Ishikawa (cell line): ENCODE measurements at regions not wholly inside any gene's neighbourhood (a gene's known extent, or its start where the extent isn't known, plus 50 kb on each side); places are given as distances from the start of the nearest gene placed in this dataset.

Experiments used
- CEBPB ChIP-seq: IDR thresholded peaks from 2 replicates; pipeline ENCODE4 v1.6.1; 2012
- CREB1 ChIP-seq: IDR thresholded peaks from 2 replicates; pipeline ENCODE4 v1.6.1; 2012; ENCODE audit warnings: low read depth
- EGR1 ChIP-seq: IDR thresholded peaks from 2 replicates; pipeline ENCODE4 v1.6.1; 2012
- EP300 ChIP-seq: IDR thresholded peaks from 2 replicates; pipeline ENCODE4 v1.6.1; 2012; ENCODE audit warnings: borderline replicate concordance
- FOXM1 ChIP-seq: IDR thresholded peaks from 2 replicates; pipeline ENCODE4 v1.6.1; 2012; ENCODE audit warnings: low read depth, borderline replicate concordance
- MAX ChIP-seq: IDR thresholded peaks from 2 replicates; pipeline ENCODE4 v1.6.1; 2012
- NFIC ChIP-seq: IDR thresholded peaks from 2 replicates; pipeline ENCODE4 v1.6.1; 2012
- RAD21 ChIP-seq: IDR thresholded peaks from 2 replicates; pipeline ENCODE4 v1.6.1; 2012; ENCODE audit warnings: low read depth
- REST ChIP-seq: IDR thresholded peaks from 2 replicates; pipeline ENCODE4 v1.6.1; 2012; ENCODE audit warnings: low read depth, mild to moderate bottlenecking
- TAF1 ChIP-seq: IDR thresholded peaks from 2 replicates; pipeline ENCODE4 v1.6.1; 2012; ENCODE audit warnings: low read depth, mild to moderate bottlenecking
- TCF12 ChIP-seq: IDR thresholded peaks from 2 replicates; pipeline ENCODE4 v1.6.1; 2012; ENCODE audit warnings: low read depth
- TEAD4 ChIP-seq: IDR thresholded peaks from 2 replicates; pipeline ENCODE4 v1.6.1; 2012
- YY1 ChIP-seq: IDR thresholded peaks from 2 replicates; pipeline ENCODE4 v1.6.1; 2012; ENCODE audit warnings: low read depth
- ZBTB7A ChIP-seq: IDR thresholded peaks from 2 replicates; pipeline ENCODE4 v1.6.1; 2012; ENCODE audit warnings: low read depth
- TF ChIP-seq, protein P1 (sequence below): IDR thresholded peaks from 2 replicates; pipeline ENCODE4 v1.6.1; 2012

- TF ChIP-seq TAF1 (no peak), EGR1 (no peak), MAX (no peak), YY1 (no peak), TCF12 (no peak), ZBTB7A (no peak), RAD21 (no peak), NFIC (no peak), FOXM1 (no peak), CREB1 (no peak)
- TF ChIP-seq, protein P1, sequence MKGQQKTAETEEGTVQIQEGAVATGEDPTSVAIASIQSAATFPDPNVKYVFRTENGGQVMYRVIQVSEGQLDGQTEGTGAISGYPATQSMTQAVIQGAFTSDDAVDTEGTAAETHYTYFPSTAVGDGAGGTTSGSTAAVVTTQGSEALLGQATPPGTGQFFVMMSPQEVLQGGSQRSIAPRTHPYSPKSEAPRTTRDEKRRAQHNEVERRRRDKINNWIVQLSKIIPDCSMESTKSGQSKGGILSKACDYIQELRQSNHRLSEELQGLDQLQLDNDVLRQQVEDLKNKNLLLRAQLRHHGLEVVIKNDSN, result no peak
Observed at GRCh38 chrX:10938365-10938923, 172.7 kb upstream of the HCCS start.

GRCh38 chrX:10939424-10939823 is 171.7 kb upstream of the HCCS start:
- no peak for TF ChIP-seq CEBPB
- TF ChIP-seq EP300, result no peak
- no peak for TF ChIP-seq YY1
- no peak for TF ChIP-seq ZBTB7A
- TF ChIP-seq REST, result no peak
- TF ChIP-seq CREB1, result no peak
- no peak for TF ChIP-seq FOXM1
- TF ChIP-seq NFIC, result no peak
- TF ChIP-seq, protein P1, result no peak
- no peak for TF ChIP-seq EGR1
- no peak; the same call in 1 of the 2 replicates for TF ChIP-seq TEAD4
- no peak for TF ChIP-seq TCF12
- TF ChIP-seq TAF1, result no peak

DNA sequence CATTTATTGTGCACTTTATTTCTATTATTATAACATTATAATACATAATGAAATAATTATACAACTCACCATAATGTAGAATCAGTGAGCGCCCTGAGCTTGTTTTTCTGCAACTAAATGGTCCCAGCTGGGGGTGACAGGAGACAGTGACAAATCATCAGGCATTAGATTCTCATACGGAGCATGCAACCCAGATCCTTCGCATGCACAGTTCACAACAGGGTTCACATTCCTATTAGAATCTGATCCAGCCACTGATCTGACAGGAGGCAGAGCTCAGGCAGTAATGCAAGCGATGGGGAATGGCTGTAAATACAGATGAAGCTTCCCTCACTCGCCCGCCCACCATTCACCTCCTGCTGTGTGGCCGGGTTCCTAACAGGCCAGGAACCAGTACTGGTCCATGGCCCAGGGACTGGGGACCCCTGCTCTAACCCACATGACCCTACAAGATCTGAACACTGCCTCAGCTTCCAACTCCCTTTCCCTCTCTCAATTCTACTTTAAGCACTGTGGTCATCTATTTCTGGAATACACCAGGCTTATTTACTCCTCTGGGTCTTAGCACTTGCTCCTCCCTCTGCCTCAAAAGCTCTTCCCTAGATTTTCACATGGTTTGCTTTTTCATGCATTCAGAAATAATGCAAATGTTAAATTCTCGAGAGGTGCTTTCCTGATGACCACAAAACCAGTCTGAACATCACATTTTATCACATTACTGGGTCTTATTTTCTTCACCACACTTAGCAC is 166.8 kb upstream of the HCCS start:
- TF ChIP-seq CREB1, result no peak

GRCh38 chrX:10945498-10945897 is 165.6 kb upstream of the HCCS start:
- TF ChIP-seq CEBPB (no peak), EP300 (no peak), FOXM1 (no peak), TEAD4 (no peak), CREB1 (no peak), EGR1 (no peak), RAD21 (no peak), TCF12 (no peak), MAX (no peak), YY1 (no peak), REST (no peak), ZBTB7A (no peak), NFIC (no peak), TAF1 (no peak)
- TF ChIP-seq, protein P1, result no peak

DNA sequence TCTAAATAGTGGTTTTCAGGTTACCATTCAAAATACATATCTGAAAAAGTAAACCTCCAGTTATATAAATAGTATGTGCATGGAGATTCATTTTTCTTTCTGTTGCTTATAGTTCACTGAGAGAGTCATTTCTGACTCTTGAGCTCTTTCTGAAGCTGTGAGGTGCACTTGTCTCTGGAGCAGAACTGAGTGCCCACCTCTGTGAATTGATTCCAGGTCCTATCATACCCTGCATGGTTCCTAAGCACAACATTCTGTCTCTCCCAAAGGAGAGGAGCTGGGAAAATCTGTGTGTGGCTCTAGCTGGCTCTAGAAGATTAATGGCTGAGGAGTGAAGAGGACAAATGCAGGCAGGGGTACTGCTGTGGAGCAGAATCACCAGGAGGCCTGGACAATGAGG is 161.6 kb upstream of the HCCS start:
- TF ChIP-seq TCF12, result no peak
- no peak for TF ChIP-seq EGR1
- no peak for TF ChIP-seq NFIC
- no peak for TF ChIP-seq EP300
- no peak for TF ChIP-seq YY1
- TF ChIP-seq RAD21, result no peak
- TF ChIP-seq, protein P1, result no peak
- TF ChIP-seq TAF1, result no peak
- no peak for TF ChIP-seq MAX
- TF ChIP-seq FOXM1, result no peak
- TF ChIP-seq CEBPB, result no peak
